ENCODE measurements at regions not wholly inside any gene's neighbourhood (a gene's known extent, or its start where the extent isn't known, plus 50 kb on each side); places are given as distances from the start of the nearest gene placed in this dataset.

GRCh38 chr15:79541196-79541595 is 109.1 kb downstream of the MINAR1 start:
- dilution Hi-C loops (cut with MboI; ENCODE audit: extremely low pct_ligation_motif_present, low sequenced_read_pairs): no loop called here
- H3K9me1 ChIP-seq (replicated peaks; ENCODE audit: control insufficient read depth, extremely low read depth, insufficient read depth, low read length): no peaks in the 10 kb centered on the region
- no peak overlapping the region for H3K4me2 ChIP-seq (ENCODE audit: insufficient read depth, low read length)
- DNase-seq (ENCODE audit: low read depth, low spot score) (no peak), FAIRE-seq (no peak)
- H3K27ac ChIP-seq (ENCODE audit: insufficient read depth, low read depth, low read length): no peak overlapping the region
- H3K4me3 ChIP-seq (replicated peaks in 1 of 3; ENCODE audit: insufficient read depth in 1 of 3, low read depth in 1 of 3, low read length in 3 of 3): no peak overlapping the region
- H4K20me1 ChIP-seq (replicated peaks; ENCODE audit: control insufficient read depth, extremely low read depth, insufficient read depth, low read length): no peaks in the 10 kb centered on the region
- TF ChIP-seq MYC (IDR thresholded peaks at IDR 0.05; ENCODE audit: low read depth, low read length): no peak
- no peaks in the 10 kb centered on the region for H3K27me3 ChIP-seq (ENCODE audit: control insufficient read depth in 2 of 2, insufficient read depth in 2 of 2, low read length in 2 of 2)
- H3K36me3 ChIP-seq (ENCODE audit: control insufficient read depth in 2 of 2, extremely low read depth in 1 of 2, insufficient read depth in 2 of 2, low read length in 2 of 2): no peaks in the 10 kb centered on the region
- H3K9ac ChIP-seq (replicated peaks; ENCODE audit: extremely low read depth, insufficient read depth, low read length): no peak overlapping the region
- CTCF ChIA-PET: interaction anchor here (0.5 kb wide), 1 partner anchor 13 kb away, joined by 3 read pairs; no protein-coding TSS in a partner anchor
- H2AFZ ChIP-seq (ENCODE audit: low read depth, low read length): no peak overlapping the region
- POLR2A ChIA-PET: no interaction called here
- no peaks in the 10 kb centered on the region for H3K9me3 ChIP-seq (replicated peaks; ENCODE audit: control insufficient read depth, insufficient read depth, low read length)
- intact Hi-C loops (cut with micrococcal nuclease): no loop called here
- no peaks in the 10 kb centered on the region for H3K4me1 ChIP-seq (ENCODE audit: control insufficient read depth, extremely low read depth, insufficient read depth, low read length)
- BruUV-seq (replicated peaks): no TSS peak
- no peaks in the 10 kb centered on the region for H3K79me2 ChIP-seq (ENCODE audit: control insufficient read depth, insufficient read depth, low read length)

GRCh38 chr15:79543097-79543496 is 111.0 kb downstream of the MINAR1 start:
- CTCF ChIA-PET: no interaction called here
- H3K36me3 ChIP-seq (ENCODE audit: control insufficient read depth in 2 of 2, extremely low read depth in 1 of 2, insufficient read depth in 2 of 2, low read length in 2 of 2): no peaks in the 10 kb centered on the region
- no peaks in the 10 kb centered on the region for H3K9me3 ChIP-seq (replicated peaks; ENCODE audit: control insufficient read depth, insufficient read depth, low read length)
- no peak for FAIRE-seq
- H3K4me2 ChIP-seq (ENCODE audit: insufficient read depth, low read length): no peak overlapping the region
- DNase-seq (ENCODE audit: low read depth, low spot score): no peak
- H3K4me1 ChIP-seq (ENCODE audit: control insufficient read depth, extremely low read depth, insufficient read depth, low read length): no peaks in the 10 kb centered on the region
- no peak overlapping the region for H2AFZ ChIP-seq (ENCODE audit: low read depth, low read length)
- no peak overlapping the region for H3K9ac ChIP-seq (replicated peaks; ENCODE audit: extremely low read depth, insufficient read depth, low read length)
- H3K9me1 ChIP-seq (replicated peaks; ENCODE audit: control insufficient read depth, extremely low read depth, insufficient read depth, low read length): no peaks in the 10 kb centered on the region
- H3K27ac ChIP-seq (ENCODE audit: insufficient read depth, low read depth, low read length): no peak overlapping the region
- H3K79me2 ChIP-seq (ENCODE audit: control insufficient read depth, insufficient read depth, low read length): no peaks in the 10 kb centered on the region
- TF ChIP-seq EZH2 (IDR thresholded peaks at IDR 0.05; ENCODE audit: borderline replicate concordance, low read depth, low read length, severe bottlenecking) (no peak), POLR2AphosphoS5 (IDR thresholded peaks at IDR 0.05; ENCODE audit: insufficient read depth, low read depth, low read length) (no peak), FOS (IDR thresholded peaks at IDR 0.05; ENCODE audit: borderline replicate concordance, insufficient read depth, low read length) (no peak), JUN (IDR thresholded peaks at IDR 0.05; ENCODE audit: borderline replicate concordance, insufficient read depth, insufficient read length, low read depth) (no peak), POLR2A (IDR thresholded peaks at IDR 0.05; ENCODE audit: low read depth, low read length) (no peak), MAX (IDR thresholded peaks at IDR 0.05; ENCODE audit: insufficient read depth, insufficient read length) (no peak), CTCF (IDR thresholded peaks at IDR 0.05; ENCODE audit: extremely low read depth in 1 of 2, insufficient read depth in 1 of 2, low read depth in 1 of 2, low read length in 2 of 2) (no peak), MYC (IDR thresholded peaks at IDR 0.05; ENCODE audit: low read depth, low read length) (no peak), GATA2 (IDR thresholded peaks at IDR 0.05; ENCODE audit: insufficient read depth, insufficient read length, low read depth, low read length) (no peak)
- no TSS peak for BruUV-seq (replicated peaks)
- H3K27me3 ChIP-seq (ENCODE audit: control insufficient read depth in 2 of 2, insufficient read depth in 2 of 2, low read length in 2 of 2): no peaks in the 10 kb centered on the region
- intact Hi-C loops (cut with micrococcal nuclease) (no loop called here), dilution Hi-C loops (cut with MboI; ENCODE audit: extremely low pct_ligation_motif_present, low sequenced_read_pairs) (no loop called here)
- no peaks in the 10 kb centered on the region for H4K20me1 ChIP-seq (replicated peaks; ENCODE audit: control insufficient read depth, extremely low read depth, insufficient read depth, low read length)
- no peak overlapping the region for H3K4me3 ChIP-seq (replicated peaks in 1 of 3; ENCODE audit: insufficient read depth in 1 of 3, low read depth in 1 of 3, low read length in 3 of 3)
- POLR2A ChIA-PET: no interaction called here

Measured in endothelial cell of umbilical vein (primary cell).